IMR-90 (cell line): ENCODE measurements at regions not wholly inside any gene's neighbourhood (a gene's known extent, or its start where the extent isn't known, plus 50 kb on each side); places are given as distances from the start of the nearest gene placed in this dataset.

ENCODE experiments used
- ATAC-seq: fragments of 200-7000 bp; cut with Tn5 transposase; 2 replicates; pipeline ENCODE4 v1.9.1; 2020; ENCODE audit warnings: low read depth, mild to moderate bottlenecking, moderate library complexity
- BruUV-seq: library from RNA; stranded (reverse); fragments of 400-500 nt; replicated peaks from 2 replicates; lab custom pipeline; 2021; lab: Mats Ljungman, UMichigan
- CTCF ChIA-PET: fragments of 300-600 bp; formaldehyde crosslinking; extraction: SDS; loops from one replicate; lab custom pipeline; 2021; ENCODE audit warnings: antibody characterized with exemption; lab: Yijun Ruan, JAX
- POLR2A ChIA-PET: fragments of 300-600 bp; sonication (Branson Sonifier 250); formaldehyde crosslinking; loops from one replicate; lab custom pipeline; 2022; ENCODE audit warnings: antibody characterized with exemption; ENCODE audit not compliant: unreplicated experiment; lab: Charles Lee
- DNase-seq: peaks from one replicate; pipeline ENCODE4 v3.0.0; 2013
- H2AFZ ChIP-seq: replicated peaks from 2 replicates; pipeline ENCODE3; 2013; ENCODE audit warnings: low read length, mild to moderate bottlenecking; ENCODE audit not compliant: poor library complexity
- H2AK5ac ChIP-seq: 2 replicates; pipeline ENCODE4 v1.6.1; 2013; ENCODE audit warnings: low read depth, low read length, inconsistent platforms
- H2AK9ac ChIP-seq: replicated peaks from 2 replicates; pipeline ENCODE3; 2013; ENCODE audit warnings: mild to moderate bottlenecking, low read depth, low read length, moderate library complexity; ENCODE audit not compliant: poor library complexity
- H2BK120ac ChIP-seq: 2 replicates; pipeline ENCODE4 v1.6.1; 2013; ENCODE audit warnings: low read depth, low read length, inconsistent platforms
- H2BK15ac ChIP-seq: 3 replicates; pipeline ENCODE4 v1.6.1; 2013; ENCODE audit warnings: low read depth, low read length, inconsistent platforms
- H2BK20ac ChIP-seq: 2 replicates; pipeline ENCODE4 v1.6.1; 2013; ENCODE audit warnings: low read depth, mild to moderate bottlenecking, inconsistent platforms, low read length, moderate library complexity
- H2BK5ac ChIP-seq: 2 replicates; pipeline ENCODE4 v1.6.1; 2013; ENCODE audit warnings: mild to moderate bottlenecking, low read depth, low read length, inconsistent platforms; ENCODE audit not compliant: poor library complexity, severe bottlenecking
- H3K14ac ChIP-seq: replicated peaks from 2 replicates; pipeline ENCODE4 v1.6.1; 2013; ENCODE audit warnings: low read depth, low read length, inconsistent platforms
- H3K18ac ChIP-seq: 2 replicates; pipeline ENCODE4 v1.6.1; 2013; ENCODE audit warnings: low read depth, low read length, control low read depth
- H3K23ac ChIP-seq: 2 replicates; pipeline ENCODE4 v1.6.1; 2013; ENCODE audit warnings: low read depth, low read length, inconsistent platforms
- H3K27ac ChIP-seq: 2 replicates; pipeline ENCODE4 v1.5.1; 2013; ENCODE audit warnings: mild to moderate bottlenecking, control low read depth, low read length; ENCODE audit not compliant: insufficient read depth
- H3K27me3 ChIP-seq: 2 replicates; pipeline ENCODE4 v1.6.1; 2013; ENCODE audit warnings: low read length; ENCODE audit not compliant: control insufficient read depth, insufficient read depth
- H3K36me3 ChIP-seq: 2 replicates; pipeline ENCODE4 v1.6.1; 2013; ENCODE audit warnings: low read length, mixed read lengths; ENCODE audit not compliant: control insufficient read depth, insufficient read depth
- H3K4ac ChIP-seq: 2 replicates; pipeline ENCODE4 v1.6.1; 2013; ENCODE audit warnings: low read depth, low read length, inconsistent platforms
- H3K4me1 ChIP-seq: 2 replicates; pipeline ENCODE4 v1.6.1; 2013; ENCODE audit warnings: low read length, mixed read lengths; ENCODE audit not compliant: control insufficient read depth, insufficient read depth
- H3K4me2 ChIP-seq: 2 replicates; pipeline ENCODE4 v1.6.1; 2013; ENCODE audit warnings: low read depth, mild to moderate bottlenecking, control low read depth, low read length, moderate library complexity
- H3K4me3 ChIP-seq: 2 replicates; pipeline ENCODE4 v1.5.1; 2013; ENCODE audit warnings: low read depth, mild to moderate bottlenecking, control low read depth, low read length, moderate library complexity; ENCODE audit not compliant: insufficient read depth
- H3K56ac ChIP-seq: 2 replicates; pipeline ENCODE4 v1.6.1; 2013; ENCODE audit warnings: low read length, inconsistent platforms; ENCODE audit not compliant: insufficient read depth; ENCODE audit errors: extremely low read depth
- H3K79me1 ChIP-seq, 2 experiments: 2 replicates each; pipeline ENCODE4 v1.6.1; 2013; ENCODE audit warnings: low read length in 2 of 2, inconsistent platforms in 1 of 2, low read depth in 1 of 2
- H3K9ac ChIP-seq: 2 replicates; pipeline ENCODE4 v1.6.1; 2013; ENCODE audit warnings: low read depth, low read length, control low read depth
- H3K9me1 ChIP-seq: 2 replicates; pipeline ENCODE4 v1.6.1; 2013; ENCODE audit warnings: low read length, inconsistent platforms; ENCODE audit not compliant: insufficient read depth
- H3K9me3 ChIP-seq: 2 replicates; pipeline ENCODE4 v1.6.1; 2013; ENCODE audit warnings: low read length; ENCODE audit not compliant: control insufficient read depth, insufficient read depth
- H4K20me1 ChIP-seq: 2 replicates; pipeline ENCODE4 v1.6.1; 2013; ENCODE audit warnings: low read length, inconsistent platforms; ENCODE audit not compliant: insufficient read depth
- H4K5ac ChIP-seq: 2 replicates; pipeline ENCODE4 v1.6.1; 2013; ENCODE audit warnings: mild to moderate bottlenecking, low read depth, low read length, control low read depth
- H4K8ac ChIP-seq, 2 experiments: 2 replicates each; pipeline ENCODE4 v1.6.1; 2013; ENCODE audit warnings: low read depth in 2 of 2, low read length in 2 of 2, control low read depth in 1 of 2, inconsistent platforms in 1 of 2
- H4K91ac ChIP-seq: 2 replicates; pipeline ENCODE4 v1.6.1; 2013; ENCODE audit warnings: low read depth, low read length, inconsistent platforms; ENCODE audit not compliant: insufficient read depth
- BHLHE40 ChIP-seq: fragments of 150-350 bp; IDR thresholded peaks from 2 replicates; pipeline ENCODE4 v1.6.1; 2016; ENCODE audit warnings: mild to moderate bottlenecking, low read depth, low read length
- CHD1 ChIP-seq: IDR thresholded peaks from 2 replicates; pipeline ENCODE4 v1.6.1; 2012; ENCODE audit warnings: low read depth, low read length, improper control_type of control experiment
- ELK1 ChIP-seq: fragments of 150-350 bp; IDR thresholded peaks from 2 replicates; pipeline ENCODE4 v1.6.1; 2016; ENCODE audit warnings: low read depth, mild to moderate bottlenecking, low read length, moderate library complexity, borderline replicate concordance
- FOS ChIP-seq: fragments of 150-350 bp; IDR thresholded peaks from 2 replicates; pipeline ENCODE4 v1.6.1; 2016; ENCODE audit warnings: low read depth, low read length
- NFE2L2 ChIP-seq: fragments of 150-350 bp; IDR thresholded peaks from 2 replicates; pipeline ENCODE4 v1.6.1; 2016; ENCODE audit warnings: low read depth, mild to moderate bottlenecking, low read length
- RCOR1 ChIP-seq: IDR thresholded peaks from 2 replicates; pipeline ENCODE4 v1.6.1; 2012; ENCODE audit warnings: mild to moderate bottlenecking, low read length, improper control_type of control experiment; ENCODE audit not compliant: insufficient replicate concordance
- RFX5 ChIP-seq: IDR thresholded peaks from 2 replicates; pipeline ENCODE4 v1.8.0; 2012; ENCODE audit warnings: low read depth, mild to moderate bottlenecking, low read length, moderate library complexity
- SMC3 ChIP-seq: fragments of 150-350 bp; IDR thresholded peaks from 2 replicates; pipeline ENCODE4 v1.6.1; 2016; ENCODE audit warnings: low read depth, mild to moderate bottlenecking, antibody characterized with exemption, low read length, moderate library complexity
- WGBS, 2 experiments: methylation state at CpG; one replicate each; pipeline versions ENCODE4 v1.1.5 to v1.1.7; 2013; ENCODE audit warnings: missing lambda C conversion rate in 2 of 2; ENCODE audit not compliant: insufficient read length in 1 of 2; ENCODE audit errors: extremely low coverage in 2 of 2; 5-methylcytosine and 5-hydroxymethylcytosine counted together
- dilution Hi-C: fragments of 300-500 bp; cut with HindIII; formaldehyde crosslinking; loops from one replicate; pipeline ENCODE4 v1.14.3; 2018; ENCODE audit warnings: low sequenced_read_pairs; ENCODE audit not compliant: unreplicated experiment
- in situ Hi-C: fragments of 300-500 bp; cut with MboI; formaldehyde crosslinking; loops from 3 replicates; pipeline ENCODE4 v1.14.3; 2019; ENCODE audit warnings: low sequenced_read_pairs, inconsistent platforms, mixed read lengths
- intact Hi-C: fragments of 100-400 bp; cut with micrococcal nuclease; formaldehyde crosslinking; loops from 2 replicates; pipeline ENCODE4 v1.10.0; 2022

DNA sequence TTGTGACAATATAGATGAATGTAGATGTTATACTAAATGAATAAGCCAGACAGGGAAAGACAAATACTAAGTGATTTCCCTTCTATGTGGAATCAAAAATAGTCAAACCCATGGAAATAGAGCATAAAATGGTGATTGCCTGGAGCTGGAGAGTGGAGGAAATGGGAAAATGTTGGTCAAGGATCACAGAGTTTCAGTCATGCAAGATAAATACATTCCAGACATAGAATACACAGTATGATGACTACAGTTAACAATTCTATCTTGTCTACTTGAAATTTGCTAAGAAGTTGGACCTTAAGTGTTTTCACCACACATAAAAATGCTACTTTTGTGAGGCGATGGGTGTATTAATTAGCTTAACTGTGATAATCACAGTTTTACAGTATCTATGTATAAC, 1182.7 kb downstream of the AACS start:
- ChIA-PET CTCF (no interaction called here), POLR2A (no interaction called here)
- no peak overlapping the region for H2BK120ac ChIP-seq
- no peak overlapping the region for H3K9ac ChIP-seq
- H3K4me1 ChIP-seq: no peaks in the 10 kb centered on the region
- no peaks in the 10 kb centered on the region for H4K20me1 ChIP-seq
- no peak overlapping the region for H3K4me2 ChIP-seq
- no peak overlapping the region for H4K8ac ChIP-seq
- ATAC-seq (no peak), DNase-seq (no peak)
- H3K4me3 ChIP-seq: no peak overlapping the region
- BruUV-seq: no TSS peak
- H3K9me1 ChIP-seq: no peaks in the 10 kb centered on the region
- no peaks in the 10 kb centered on the region for H3K79me1 ChIP-seq
- intact Hi-C loops (no loop called here), dilution Hi-C loops (no loop called here), in situ Hi-C loops (no loop called here)
- H2BK15ac ChIP-seq: no peak overlapping the region
- no peak overlapping the region for H3K56ac ChIP-seq
- no peak for TF ChIP-seq NFE2L2
- TF ChIP-seq CHD1: no peak
- no peak for TF ChIP-seq BHLHE40
- no peak for TF ChIP-seq RFX5
- no peak for TF ChIP-seq SMC3
- TF ChIP-seq ELK1: no peak
- no peak for TF ChIP-seq FOS
- no peak for TF ChIP-seq RCOR1
- H2BK20ac ChIP-seq: no peak overlapping the region
- no peak overlapping the region for H3K18ac ChIP-seq
- WGBS, 2 experiments: no CpG with 5 or more reads among the region's 1 CpG
- no peak overlapping the region for H3K27ac ChIP-seq
- H3K36me3 ChIP-seq: no peaks in the 10 kb centered on the region
- no peak overlapping the region for H4K5ac ChIP-seq
- H3K23ac ChIP-seq: no peak overlapping the region
- no peak overlapping the region for H2AFZ ChIP-seq
- H2AK9ac ChIP-seq: no peak overlapping the region
- no peak overlapping the region for H4K91ac ChIP-seq
- no peak overlapping the region for H3K4ac ChIP-seq
- no peak overlapping the region for H2AK5ac ChIP-seq
- no peak overlapping the region for H2BK5ac ChIP-seq
- H3K27me3 ChIP-seq: no peaks in the 10 kb centered on the region
- peaks cover 7% of the 10 kb centered on the region for H3K9me3 ChIP-seq
- H3K14ac ChIP-seq: no peak overlapping the region
